ENCODE measurements at regions not wholly inside any gene's neighbourhood (a gene's known extent, or its start where the extent isn't known, plus 50 kb on each side); places are given as distances from the start of the nearest gene placed in this dataset. TPM values are rescaled to one million over a fixed set of nuclear protein-coding genes. Genes with fewer than 3 reads are reported as not detected.

Small RNA genes in the stretch of these regions (small RNA-seq; reads per million reads assigned to genes)
- gene RN7SL334P: not detected

Measured in occipital lobe (tissue), 1 donor.